ENCODE measurements at regions not wholly inside any gene's neighbourhood (a gene's known extent, or its start where the extent isn't known, plus 50 kb on each side); places are given as distances from the start of the nearest gene placed in this dataset.
A peak's percentile ranks its signal among the peaks of the same experiment; 100 is the strongest.

GRCh38 chr18:39685303-39685902, 2119.8 kb upstream of the CELF4 start:
- FAIRE-seq (no peak), DNase-seq (ENCODE audit: low read depth) (no peak)
- TF ChIP-seq CTCF (IDR thresholded peaks at IDR 0.05; ENCODE audit: insufficient read depth, low read length, severe bottlenecking) = no peak
- no peaks in the 10 kb centered on the region for H3K27me3 ChIP-seq (ENCODE audit: control insufficient read depth, insufficient read depth, low read length)
- H3K36me3 ChIP-seq (ENCODE audit: control insufficient read depth, insufficient read depth, low read length) = no peaks in the 10 kb centered on the region
- no peak overlapping the region for H3K4me3 ChIP-seq (ENCODE audit: low read depth, low read length)

- H3K36me3 ChIP-seq (ENCODE audit: control insufficient read depth, insufficient read depth, low read length) = no peaks in the 10 kb centered on the region
- FAIRE-seq (no peak), DNase-seq (ENCODE audit: low read depth) (no peak)
- H3K4me3 ChIP-seq (ENCODE audit: low read depth, low read length) = no peak overlapping the region
- no peak for TF ChIP-seq CTCF (IDR thresholded peaks at IDR 0.05; ENCODE audit: insufficient read depth, low read length, severe bottlenecking)
- no peaks in the 10 kb centered on the region for H3K27me3 ChIP-seq (ENCODE audit: control insufficient read depth, insufficient read depth, low read length)
These were observed 2115.5 kb upstream of the CELF4 start for GRCh38 chr18:39681061-39681460.

- H3K4me3 ChIP-seq (ENCODE audit: low read depth, low read length) = no peak overlapping the region
- no peaks in the 10 kb centered on the region for H3K36me3 ChIP-seq (ENCODE audit: control insufficient read depth, insufficient read depth, low read length)
- no peaks in the 10 kb centered on the region for H3K27me3 ChIP-seq (ENCODE audit: control insufficient read depth, insufficient read depth, low read length)
- no peak for TF ChIP-seq CTCF (IDR thresholded peaks at IDR 0.05; ENCODE audit: insufficient read depth, low read length, severe bottlenecking)
- FAIRE-seq (no peak), DNase-seq (ENCODE audit: low read depth) (no peak)
These were observed 2110.3 kb upstream of the CELF4 start for GRCh38 chr18:39675906-39676305.

- no peak for DNase-seq (ENCODE audit: low read depth)
- TF ChIP-seq CTCF (IDR thresholded peaks at IDR 0.05; ENCODE audit: insufficient read depth, low read length, severe bottlenecking) = no peak
These were observed 2109.8 kb upstream of the CELF4 start for GRCh38 chr18:39675368-39675767.

GRCh38 chr18:39672171-39672570, 2106.6 kb upstream of the CELF4 start:
- FAIRE-seq = no peak
- H3K36me3 ChIP-seq (ENCODE audit: control insufficient read depth, insufficient read depth, low read length) = no peaks in the 10 kb centered on the region
- H3K27me3 ChIP-seq (ENCODE audit: control insufficient read depth, insufficient read depth, low read length) = no peaks in the 10 kb centered on the region
- no peak overlapping the region for H3K4me3 ChIP-seq (ENCODE audit: low read depth, low read length)
- no peak for DNase-seq (ENCODE audit: low read depth)
- no peak for TF ChIP-seq CTCF (IDR thresholded peaks at IDR 0.05; ENCODE audit: insufficient read depth, low read length, severe bottlenecking)

More at GRCh38 chr18:39675368-39675767, 2109.8 kb upstream of the CELF4 start:
- Histone ChIP-seq H3K36me3 (ENCODE audit: control insufficient read depth, insufficient read depth, low read length) (no peaks in the 10 kb centered on the region), H3K4me3 (ENCODE audit: low read depth, low read length) (no peak overlapping the region), H3K27me3 (ENCODE audit: control insufficient read depth, insufficient read depth, low read length) (no peaks in the 10 kb centered on the region)
- FAIRE-seq = no peak

GRCh38 chr18:39667905-39668304, 2102.3 kb upstream of the CELF4 start:
- Histone ChIP-seq H3K36me3 (ENCODE audit: control insufficient read depth, insufficient read depth, low read length) (no peaks in the 10 kb centered on the region), H3K4me3 (ENCODE audit: low read depth, low read length) (no peak overlapping the region), H3K27me3 (ENCODE audit: control insufficient read depth, insufficient read depth, low read length) (no peaks in the 10 kb centered on the region)
- DNase-seq (ENCODE audit: low read depth) (peak; percentile 55), FAIRE-seq (no peak)
- TF ChIP-seq CTCF (IDR thresholded peaks at IDR 0.05; ENCODE audit: insufficient read depth, low read length, severe bottlenecking) = no peak

Data from bronchial epithelial cell (primary cell).